ENCODE measurements at regions not wholly inside any gene's neighbourhood (a gene's known extent, or its start where the extent isn't known, plus 50 kb on each side); places are given as distances from the start of the nearest gene placed in this dataset.

DNA sequence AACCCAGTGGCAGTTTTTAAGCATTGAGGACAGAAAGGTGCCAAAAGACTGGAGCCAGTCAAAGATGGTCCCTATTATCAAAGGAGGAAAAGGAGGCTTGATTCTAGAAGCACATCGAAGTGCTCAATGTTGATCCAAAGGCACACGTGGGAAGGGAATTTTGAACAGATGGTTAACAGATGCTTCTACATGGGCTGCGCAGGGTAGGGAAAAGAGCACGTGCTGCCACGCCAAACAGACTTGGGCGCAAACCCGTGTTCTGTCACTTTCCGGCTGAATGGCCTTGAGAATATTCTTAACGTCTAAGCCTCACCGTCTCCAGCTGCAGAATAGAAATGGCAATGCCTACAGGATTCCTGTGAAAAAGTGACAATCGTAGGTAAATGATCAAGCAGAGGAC, 217.9 kb upstream of the MTNR1B start:
- H3K4me1 ChIP-seq (ENCODE audit: insufficient read depth, low read length), result no peaks in the 10 kb centered on the region
- H3K27me3 ChIP-seq (ENCODE audit: control insufficient read depth in 1 of 2, insufficient read depth in 2 of 2, low read length in 2 of 2), result no peaks in the 10 kb centered on the region
- no peak overlapping the region for H3K27ac ChIP-seq (ENCODE audit: low read depth, low read length)
- no peak overlapping the region for H3K4me3 ChIP-seq (ENCODE audit: low read depth in 1 of 2, low read length in 2 of 2)
- H3K36me3 ChIP-seq (ENCODE audit: insufficient read depth, low read length), result no peaks in the 10 kb centered on the region
- H3K9me3 ChIP-seq (ENCODE audit: low read length), result no peaks in the 10 kb centered on the region
- no peak overlapping the region for H3K9ac ChIP-seq (ENCODE audit: low read length)

DNA sequence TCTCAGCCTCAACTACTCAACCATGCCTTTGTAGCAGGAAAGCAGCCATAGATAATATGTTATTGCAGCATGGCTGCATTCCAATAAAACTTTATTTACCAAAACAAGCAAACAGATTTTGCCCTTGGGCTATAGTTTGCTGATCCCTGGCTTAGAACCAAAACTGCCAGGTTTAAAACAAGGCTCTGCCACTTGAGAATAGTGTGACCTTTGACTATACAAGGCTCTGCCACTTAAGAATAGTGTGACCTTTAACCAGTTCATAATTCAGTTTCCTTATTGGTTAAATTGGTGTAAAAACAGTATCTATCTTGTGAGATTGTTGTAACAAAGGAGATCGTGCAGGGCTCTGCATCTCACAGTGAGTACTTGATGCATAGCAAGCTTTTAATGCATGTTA, 217.3 kb upstream of the MTNR1B start:
- Histone ChIP-seq H3K4me1 (ENCODE audit: insufficient read depth, low read length) (no peaks in the 10 kb centered on the region), H3K36me3 (ENCODE audit: insufficient read depth, low read length) (no peaks in the 10 kb centered on the region), H3K4me3 (ENCODE audit: low read depth in 1 of 2, low read length in 2 of 2) (no peak overlapping the region), H3K27ac (ENCODE audit: low read depth, low read length) (no peak overlapping the region), H3K9me3 (ENCODE audit: low read length) (no peaks in the 10 kb centered on the region), H3K27me3 (ENCODE audit: control insufficient read depth in 1 of 2, insufficient read depth in 2 of 2, low read length in 2 of 2) (no peaks in the 10 kb centered on the region), H3K9ac (ENCODE audit: low read length) (no peak overlapping the region)

DNA sequence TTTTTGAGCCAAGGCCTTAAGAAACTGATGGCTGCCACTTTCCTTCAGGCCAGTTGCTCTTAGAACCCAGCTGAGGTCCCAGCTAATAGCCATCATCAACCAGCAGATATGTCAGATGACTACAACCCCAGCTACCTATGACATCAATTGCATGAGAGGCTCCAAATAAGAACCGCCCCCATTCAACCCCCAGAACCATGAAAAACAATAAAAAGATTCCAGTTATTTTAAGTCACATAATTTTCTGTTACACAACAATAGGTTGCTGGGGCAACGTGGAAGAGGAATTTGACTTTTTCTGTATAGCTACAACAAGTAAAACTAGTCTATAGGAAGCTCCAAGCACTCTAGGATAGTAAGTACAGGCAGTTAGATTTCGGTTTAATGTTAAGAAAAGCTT, 216.3 kb upstream of the MTNR1B start:
- no peaks in the 10 kb centered on the region for H3K36me3 ChIP-seq (ENCODE audit: insufficient read depth, low read length)
- H3K27me3 ChIP-seq (ENCODE audit: control insufficient read depth in 1 of 2, insufficient read depth in 2 of 2, low read length in 2 of 2), result no peaks in the 10 kb centered on the region
- H3K9me3 ChIP-seq (ENCODE audit: low read length), result no peaks in the 10 kb centered on the region
- no peaks in the 10 kb centered on the region for H3K4me1 ChIP-seq (ENCODE audit: insufficient read depth, low read length)
- no peak overlapping the region for H3K4me3 ChIP-seq (ENCODE audit: low read depth in 1 of 2, low read length in 2 of 2)
- no peak overlapping the region for H3K27ac ChIP-seq (ENCODE audit: low read depth, low read length)
- no peak overlapping the region for H3K9ac ChIP-seq (ENCODE audit: low read length)

DNA sequence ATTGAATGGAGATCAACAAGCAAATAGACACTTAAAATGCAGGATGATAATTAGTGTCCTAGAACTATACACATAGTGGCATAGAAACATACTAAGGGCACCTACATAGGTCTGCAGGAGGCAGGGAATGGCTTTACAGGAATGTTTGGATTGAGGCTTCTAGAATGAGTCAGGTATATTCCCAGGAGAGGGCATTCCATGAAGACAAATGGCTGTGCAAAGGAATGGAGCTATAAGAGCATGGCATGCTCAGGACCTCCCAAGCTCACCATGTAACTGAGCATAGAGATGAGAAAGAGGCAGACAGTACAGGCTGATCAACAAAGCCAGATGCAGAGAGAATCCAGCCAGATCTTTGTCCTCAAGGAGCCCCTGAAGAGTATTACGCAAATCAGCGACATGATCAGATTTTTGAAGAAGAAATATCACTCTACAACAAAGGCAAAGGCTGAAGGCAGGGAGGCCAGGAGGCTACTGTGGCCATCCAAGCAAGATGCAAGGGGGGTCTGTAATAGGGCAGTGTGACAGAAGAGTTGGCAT, 211.1 kb upstream of the MTNR1B start:
- no peak overlapping the region for H3K4me3 ChIP-seq (ENCODE audit: low read depth in 1 of 2, low read length in 2 of 2)
- no peak overlapping the region for H3K27ac ChIP-seq (ENCODE audit: low read depth, low read length)
- H3K27me3 ChIP-seq (ENCODE audit: control insufficient read depth in 1 of 2, insufficient read depth in 2 of 2, low read length in 2 of 2), result no peaks in the 10 kb centered on the region
- no peaks in the 10 kb centered on the region for H3K9me3 ChIP-seq (ENCODE audit: low read length)
- no peak overlapping the region for H3K9ac ChIP-seq (ENCODE audit: low read length)
- no peaks in the 10 kb centered on the region for H3K4me1 ChIP-seq (ENCODE audit: insufficient read depth, low read length)
- H3K36me3 ChIP-seq (ENCODE audit: insufficient read depth, low read length), result no peaks in the 10 kb centered on the region

DNA sequence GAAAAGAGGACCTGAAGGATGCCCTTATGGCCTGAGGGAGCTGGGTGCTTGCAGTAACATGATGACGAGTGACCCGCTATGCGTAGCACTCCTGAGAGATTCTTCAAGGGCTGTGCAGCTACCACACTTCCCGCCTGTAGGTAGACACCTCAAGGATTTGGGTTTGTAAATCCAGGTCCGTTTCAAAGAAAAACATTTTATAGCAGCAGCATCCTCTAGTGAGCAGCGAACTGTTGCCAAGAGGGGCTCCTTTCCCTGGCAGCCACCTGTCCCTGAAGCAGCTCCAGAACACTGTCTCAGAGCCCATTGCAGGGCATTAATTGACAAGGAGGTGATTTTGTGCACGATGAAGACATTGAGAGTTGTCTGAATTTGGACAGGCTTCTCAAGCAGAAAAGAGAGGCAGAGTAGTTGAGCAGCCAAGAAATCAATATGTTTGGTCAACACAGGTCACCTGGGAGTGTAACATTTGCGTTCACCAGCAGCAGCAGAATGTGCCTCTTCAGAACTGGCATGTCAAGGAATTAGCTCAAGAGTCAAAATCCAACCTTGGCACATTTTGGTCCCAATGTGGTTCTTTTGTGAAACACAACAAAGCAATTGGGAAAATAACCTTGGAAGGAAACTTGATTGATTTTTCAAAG, 209.8 kb upstream of the MTNR1B start:
- Histone ChIP-seq H3K27ac (ENCODE audit: low read depth, low read length) (no peak overlapping the region), H3K36me3 (ENCODE audit: insufficient read depth, low read length) (no peaks in the 10 kb centered on the region), H3K4me3 (ENCODE audit: low read depth in 1 of 2, low read length in 2 of 2) (no peak overlapping the region), H3K9ac (ENCODE audit: low read length) (no peak overlapping the region), H3K27me3 (ENCODE audit: control insufficient read depth in 1 of 2, insufficient read depth in 2 of 2, low read length in 2 of 2) (no peaks in the 10 kb centered on the region), H3K4me1 (ENCODE audit: insufficient read depth, low read length) (no peaks in the 10 kb centered on the region), H3K9me3 (ENCODE audit: low read length) (no peaks in the 10 kb centered on the region)

DNA sequence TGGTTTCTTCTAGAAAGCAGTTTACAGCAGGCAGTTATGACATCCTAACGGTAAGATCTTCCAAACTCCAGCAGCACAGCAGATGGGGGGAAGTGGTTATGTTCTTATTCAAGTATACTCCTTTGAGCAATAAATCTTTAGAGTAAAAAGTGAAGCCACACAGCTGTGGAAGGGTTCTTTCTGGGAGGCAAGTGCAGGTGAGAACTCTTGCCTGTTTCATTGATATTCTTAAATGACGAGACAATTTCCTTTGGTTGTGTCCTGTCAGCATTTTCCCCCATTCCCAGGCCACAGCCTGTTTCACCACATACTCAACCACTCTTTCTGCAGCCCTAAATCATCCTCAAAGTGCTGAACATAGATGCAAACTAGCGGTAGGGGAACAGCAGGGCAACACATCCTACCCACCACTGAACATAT, 207.3 kb upstream of the MTNR1B start:
- no peaks in the 10 kb centered on the region for H3K36me3 ChIP-seq (ENCODE audit: insufficient read depth, low read length)
- H3K4me1 ChIP-seq (ENCODE audit: insufficient read depth, low read length), result peaks cover 15% of the 10 kb centered on the region
- H3K27ac ChIP-seq (ENCODE audit: low read depth, low read length), result no peak overlapping the region
- no peak overlapping the region for H3K4me3 ChIP-seq (ENCODE audit: low read depth in 1 of 2, low read length in 2 of 2)
- no peaks in the 10 kb centered on the region for H3K9me3 ChIP-seq (ENCODE audit: low read length)
- no peak overlapping the region for H3K9ac ChIP-seq (ENCODE audit: low read length)
- no peaks in the 10 kb centered on the region for H3K27me3 ChIP-seq (ENCODE audit: control insufficient read depth in 1 of 2, insufficient read depth in 2 of 2, low read length in 2 of 2)

DNA sequence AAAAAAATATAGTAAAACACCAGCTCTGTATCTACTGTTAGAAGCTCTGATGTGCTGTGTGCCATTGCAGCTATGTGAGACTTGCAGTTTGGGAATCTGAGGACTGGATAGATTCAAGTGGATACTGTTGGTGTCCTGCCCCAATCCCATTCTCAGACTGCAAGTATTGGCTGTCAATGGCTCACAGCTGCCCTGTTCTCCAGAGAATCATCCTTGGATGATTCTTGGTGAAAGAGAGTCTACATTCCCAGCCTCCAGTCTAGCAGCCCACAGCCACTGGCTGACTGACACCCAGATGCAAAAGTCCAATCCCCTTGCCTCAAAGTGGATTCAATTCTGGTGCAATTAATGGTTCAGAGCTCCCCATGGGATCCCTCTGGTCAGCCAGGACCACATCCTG, 206.1 kb upstream of the MTNR1B start:
- H3K36me3 ChIP-seq (ENCODE audit: insufficient read depth, low read length), result no peaks in the 10 kb centered on the region
- H3K4me3 ChIP-seq (ENCODE audit: low read depth in 1 of 2, low read length in 2 of 2), result no peak overlapping the region
- no peaks in the 10 kb centered on the region for H3K27me3 ChIP-seq (ENCODE audit: control insufficient read depth in 1 of 2, insufficient read depth in 2 of 2, low read length in 2 of 2)
- no peaks in the 10 kb centered on the region for H3K9me3 ChIP-seq (ENCODE audit: low read length)
- no peak overlapping the region for H3K27ac ChIP-seq (ENCODE audit: low read depth, low read length)
- peaks cover 15% of the 10 kb centered on the region for H3K4me1 ChIP-seq (ENCODE audit: insufficient read depth, low read length)
- no peak overlapping the region for H3K9ac ChIP-seq (ENCODE audit: low read length)

DNA sequence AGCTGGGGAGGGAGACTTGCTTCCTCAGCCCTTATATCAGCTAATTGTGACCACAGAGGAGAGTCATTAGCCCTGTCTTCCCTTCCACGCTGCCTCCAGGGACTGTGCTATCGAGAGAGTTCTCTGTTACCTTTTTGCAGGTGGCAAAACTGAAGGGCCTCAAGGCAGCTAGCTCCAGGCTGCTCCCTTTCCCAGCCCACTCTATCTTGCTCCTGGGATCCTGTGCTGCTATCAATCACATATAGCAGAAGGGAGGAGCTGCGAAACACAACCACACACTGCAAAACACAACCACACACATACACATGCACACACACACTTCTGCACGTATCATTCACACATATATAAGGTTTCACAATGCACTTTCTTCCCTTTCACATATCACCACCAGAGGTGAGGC, 205.3 kb upstream of the MTNR1B start:
- Histone ChIP-seq H3K4me3 (ENCODE audit: low read depth in 1 of 2, low read length in 2 of 2) (no peak overlapping the region), H3K4me1 (ENCODE audit: insufficient read depth, low read length) (peaks cover 15% of the 10 kb centered on the region), H3K27ac (ENCODE audit: low read depth, low read length) (no peak overlapping the region), H3K36me3 (ENCODE audit: insufficient read depth, low read length) (no peaks in the 10 kb centered on the region), H3K9me3 (ENCODE audit: low read length) (no peaks in the 10 kb centered on the region), H3K27me3 (ENCODE audit: control insufficient read depth in 1 of 2, insufficient read depth in 2 of 2, low read length in 2 of 2) (no peaks in the 10 kb centered on the region), H3K9ac (ENCODE audit: low read length) (no peak overlapping the region)

DNA sequence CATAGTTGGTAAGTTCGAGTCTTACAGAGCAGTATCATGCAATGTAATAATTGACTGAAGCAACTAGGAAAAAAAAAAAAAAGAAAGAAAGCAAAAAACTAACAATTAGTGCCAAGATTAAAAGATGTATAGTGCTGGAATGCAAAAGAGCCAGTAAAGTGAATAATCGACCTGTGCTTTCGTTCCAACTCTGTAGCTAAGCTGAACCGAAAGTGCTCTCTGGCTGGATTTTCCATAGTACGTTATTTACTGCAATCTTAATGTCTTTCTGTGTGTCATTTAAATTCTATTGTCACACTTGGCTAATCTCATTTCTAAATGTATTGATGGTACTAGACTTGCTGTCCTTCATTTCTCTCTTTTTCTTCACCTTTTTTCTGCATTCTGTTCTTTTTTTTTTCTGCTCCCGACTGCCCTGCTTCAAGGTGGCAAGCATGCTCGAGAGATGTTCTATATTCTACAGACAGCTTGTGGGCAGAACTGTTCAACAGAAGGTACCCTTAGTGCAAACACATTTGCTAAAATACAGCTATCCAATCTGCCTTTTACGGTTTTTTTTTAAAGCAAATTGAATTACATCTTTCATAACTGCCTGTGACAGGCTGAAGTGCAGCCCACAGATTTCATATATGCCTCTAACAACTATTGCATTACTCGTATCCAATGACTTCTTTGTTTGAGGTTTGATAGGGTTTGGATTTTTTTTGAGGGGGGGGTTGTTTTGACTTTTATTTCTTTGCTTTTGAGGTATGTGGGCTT, 204.2 kb upstream of the MTNR1B start:
- Histone ChIP-seq H3K27me3 (ENCODE audit: control insufficient read depth in 1 of 2, insufficient read depth in 2 of 2, low read length in 2 of 2) (no peaks in the 10 kb centered on the region), H3K4me1 (ENCODE audit: insufficient read depth, low read length) (peaks cover 15% of the 10 kb centered on the region), H3K4me3 (ENCODE audit: low read depth in 1 of 2, low read length in 2 of 2) (peak overlapping the region in 1 of 2 donors; percentile 62), H3K9me3 (ENCODE audit: low read length) (no peaks in the 10 kb centered on the region), H3K36me3 (ENCODE audit: insufficient read depth, low read length) (no peaks in the 10 kb centered on the region), H3K27ac (ENCODE audit: low read depth, low read length) (no peak overlapping the region), H3K9ac (ENCODE audit: low read length) (no peak overlapping the region)

DNA sequence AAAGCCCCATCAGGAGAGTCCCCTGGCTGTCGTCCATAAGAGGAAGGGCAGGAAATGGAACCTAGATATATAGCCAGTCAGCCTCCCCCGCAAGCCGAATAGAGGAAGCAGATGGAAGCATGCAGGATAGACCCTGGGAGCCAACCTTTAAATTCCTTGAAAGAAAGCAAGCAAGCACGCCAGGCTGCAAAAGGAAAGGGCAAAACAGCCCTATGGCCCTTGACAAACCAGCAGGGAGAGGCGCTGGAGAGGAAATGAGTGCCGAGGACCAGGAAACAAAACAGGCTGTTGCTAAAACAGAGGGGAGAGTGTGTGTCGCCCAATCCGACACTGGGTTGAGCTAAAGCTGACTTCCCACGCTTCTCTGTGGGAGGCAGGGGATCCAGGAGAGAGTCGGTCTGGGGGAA, 203.5 kb upstream of the MTNR1B start:
- H3K9ac ChIP-seq (ENCODE audit: low read length), result no peak overlapping the region
- H3K9me3 ChIP-seq (ENCODE audit: low read length), result no peaks in the 10 kb centered on the region
- peak overlapping the region in 1 of 2 donors; percentile 62 for H3K4me3 ChIP-seq (ENCODE audit: low read depth in 1 of 2, low read length in 2 of 2)
- H3K4me1 ChIP-seq (ENCODE audit: insufficient read depth, low read length), result peaks cover 15% of the 10 kb centered on the region
- no peaks in the 10 kb centered on the region for H3K27me3 ChIP-seq (ENCODE audit: control insufficient read depth in 1 of 2, insufficient read depth in 2 of 2, low read length in 2 of 2)
- H3K36me3 ChIP-seq (ENCODE audit: insufficient read depth, low read length), result no peaks in the 10 kb centered on the region
- no peak overlapping the region for H3K27ac ChIP-seq (ENCODE audit: low read depth, low read length)

DNA sequence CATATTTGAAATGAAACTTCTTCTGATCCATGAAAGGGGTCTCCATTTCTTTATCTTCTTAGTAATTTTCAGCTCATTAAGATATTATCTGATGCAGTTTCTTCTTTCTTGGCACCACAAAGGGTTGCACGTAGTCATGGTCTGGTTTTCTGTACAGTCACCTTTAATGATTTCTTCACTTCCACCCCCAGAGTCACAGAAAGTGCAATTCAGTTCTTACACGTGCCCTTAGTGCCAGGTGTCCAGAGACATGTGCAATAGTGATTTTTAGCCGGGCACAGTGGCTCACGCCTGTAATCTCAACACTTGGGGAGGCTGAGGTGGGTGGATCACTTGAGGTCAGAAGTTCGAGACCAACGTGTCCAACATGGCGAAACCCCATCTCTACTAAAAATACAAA, 202.8 kb upstream of the MTNR1B start:
- Histone ChIP-seq H3K27me3 (ENCODE audit: control insufficient read depth in 1 of 2, insufficient read depth in 2 of 2, low read length in 2 of 2) (no peaks in the 10 kb centered on the region), H3K9ac (ENCODE audit: low read length) (no peak overlapping the region), H3K36me3 (ENCODE audit: insufficient read depth, low read length) (no peaks in the 10 kb centered on the region), H3K4me3 (ENCODE audit: low read depth in 1 of 2, low read length in 2 of 2) (peak overlapping the region in 1 of 2 donors; percentile 62), H3K4me1 (ENCODE audit: insufficient read depth, low read length) (peaks cover 15% of the 10 kb centered on the region), H3K9me3 (ENCODE audit: low read length) (no peaks in the 10 kb centered on the region), H3K27ac (ENCODE audit: low read depth, low read length) (no peak overlapping the region)

DNA sequence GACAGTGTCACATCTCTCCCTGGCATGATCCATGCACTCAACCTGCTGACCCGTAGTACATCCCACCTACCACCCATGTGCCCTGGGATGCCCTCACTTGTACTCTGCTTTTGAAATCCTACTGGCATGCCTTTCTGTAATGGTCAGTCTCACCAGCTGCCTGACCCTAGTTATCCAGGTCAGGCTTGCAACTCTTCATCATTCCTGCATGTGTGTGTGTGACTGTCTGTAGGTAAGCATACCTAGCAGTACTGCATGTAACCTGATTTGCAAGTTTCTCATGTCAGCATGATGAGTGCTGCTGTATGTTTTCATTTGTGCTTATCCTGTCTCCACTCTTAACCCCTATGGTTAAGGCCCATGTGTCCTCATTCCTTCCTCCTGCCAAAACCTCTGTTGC, 202.0 kb upstream of the MTNR1B start:
- H3K27me3 ChIP-seq (ENCODE audit: control insufficient read depth in 1 of 2, insufficient read depth in 2 of 2, low read length in 2 of 2), result no peaks in the 10 kb centered on the region
- H3K9me3 ChIP-seq (ENCODE audit: low read length), result no peaks in the 10 kb centered on the region
- H3K4me1 ChIP-seq (ENCODE audit: insufficient read depth, low read length), result peaks cover 15% of the 10 kb centered on the region
- H3K27ac ChIP-seq (ENCODE audit: low read depth, low read length), result no peak overlapping the region
- H3K9ac ChIP-seq (ENCODE audit: low read length), result no peak overlapping the region
- no peak overlapping the region for H3K4me3 ChIP-seq (ENCODE audit: low read depth in 1 of 2, low read length in 2 of 2)
- no peaks in the 10 kb centered on the region for H3K36me3 ChIP-seq (ENCODE audit: insufficient read depth, low read length)
